Upper lobe of left lung (tissue), 6 donors: ENCODE measurements at regions not wholly inside any gene's neighbourhood (a gene's known extent, or its start where the extent isn't known, plus 50 kb on each side); places are given as distances from the start of the nearest gene placed in this dataset.

Source experiments
- ATAC-seq, 2 donors: fragments of 200-7000 bp; cut with Tn5 transposase; one replicate each; pipeline ENCODE4 v1.9.1; 2022; ENCODE audit warnings: mild to moderate bottlenecking in 2 of 2, moderate library complexity in 2 of 2; ENCODE audit not compliant: low FRiP score in 2 of 2
- DNase-seq, 2 donors: peaks; one replicate each; pipeline ENCODE4 v3.0.0-alpha.2; 2019 to 2020
- H3K27ac ChIP-seq, 4 donors: fragments of 200-600 bp; sonication (generic); one replicate each; pipeline ENCODE4 v1.5.1; 2016 to 2019
- H3K27me3 ChIP-seq, 4 donors: fragments of 200-600 bp; sonication (generic); one replicate each; pipeline ENCODE4 v1.5.1; 2017 to 2019
- H3K36me3 ChIP-seq, 4 donors: fragments of 200-600 bp; sonication (generic); one replicate each; pipeline ENCODE4 v1.5.1; 2016 to 2019
- H3K4me1 ChIP-seq, 4 donors: fragments of 200-600 bp; sonication (generic); one replicate each; pipeline ENCODE4 v1.5.1; 2018 to 2019
- H3K4me3 ChIP-seq, 4 donors: fragments of 200-600 bp; sonication (generic); one replicate each; pipeline ENCODE4 v1.5.1; 2017 to 2019; ENCODE audit warnings: mild to moderate bottlenecking in 2 of 4, moderate library complexity in 1 of 4
- H3K9me3 ChIP-seq, 4 donors: fragments of 200-600 bp; sonication (generic); one replicate each; pipeline ENCODE4 v1.5.1; 2018 to 2019
- EP300 ChIP-seq, 4 donors: sonication (generic); formaldehyde crosslinking; IDR thresholded peaks; one replicate each; pipeline ENCODE4 v1.5.1; 2017; ENCODE audit warnings: antibody characterized with exemption in 4 of 4, control low read depth in 2 of 4
- POLR2A ChIP-seq, 4 donors: fragments of 450-650 bp; IDR thresholded peaks; one replicate each; pipeline ENCODE4 v1.5.1; 2016 to 2017; ENCODE audit warnings: antibody characterized with exemption in 4 of 4, mild to moderate bottlenecking in 2 of 4
- POLR2AphosphoS5 ChIP-seq, 2 donors: sonication (generic); formaldehyde crosslinking; IDR thresholded peaks; one replicate each; pipeline ENCODE4 v1.5.1; 2017; ENCODE audit warnings: antibody characterized with exemption in 2 of 2
- WGBS, 2 donors: methylation state at CpG; one replicate each; pipeline ENCODE4 v1.1.5; 2017 to 2018; 5-methylcytosine and 5-hydroxymethylcytosine counted together
- TF ChIP-seq, protein P1 (sequence below), 6 experiments: fragments of 450-650 bp in 4 of 6; fragments of 200-600 bp in 2 of 6; sonication (generic) in 2 of 6; IDR thresholded peaks; one replicate each; pipeline ENCODE4 v1.5.1; 2016 to 2019; ENCODE audit warnings: antibody characterized with exemption in 6 of 6
- donor health status: DM: no; HTN: no; CAD: no; lungs with moderate emphysema.
- donor health status: DM: no; HTN: yes; CAD: no; lungs with severe emphysema.

GRCh38 chr12:4011597-4011996, 138.4 kb upstream of the PARP11 start:
- DNase-seq (peak in 1 of 2 donors; percentile 85), ATAC-seq (peak; percentile 59 to 93)
- WGBS, 2 donors = 55 to 62% methylated on average over 5 of the region's 5 CpGs
- no peaks in the 10 kb centered on the region for H3K36me3 ChIP-seq
- H3K27me3 ChIP-seq = no peaks in the 10 kb centered on the region
- H3K4me1 ChIP-seq = peaks cover 0 to 21% (median 10%) of the 10 kb centered on the region in 4 donors
- no peak overlapping the region for H3K4me3 ChIP-seq
- peak in 1 of 2 donors; percentile 65 for TF ChIP-seq POLR2AphosphoS5 (IDR thresholded peaks at IDR 0.05)
- TF ChIP-seq EP300 (IDR thresholded peaks at IDR 0.05) = peak in 2 of 4 donors; percentile 62 to 94
- TF ChIP-seq, protein P1, sequence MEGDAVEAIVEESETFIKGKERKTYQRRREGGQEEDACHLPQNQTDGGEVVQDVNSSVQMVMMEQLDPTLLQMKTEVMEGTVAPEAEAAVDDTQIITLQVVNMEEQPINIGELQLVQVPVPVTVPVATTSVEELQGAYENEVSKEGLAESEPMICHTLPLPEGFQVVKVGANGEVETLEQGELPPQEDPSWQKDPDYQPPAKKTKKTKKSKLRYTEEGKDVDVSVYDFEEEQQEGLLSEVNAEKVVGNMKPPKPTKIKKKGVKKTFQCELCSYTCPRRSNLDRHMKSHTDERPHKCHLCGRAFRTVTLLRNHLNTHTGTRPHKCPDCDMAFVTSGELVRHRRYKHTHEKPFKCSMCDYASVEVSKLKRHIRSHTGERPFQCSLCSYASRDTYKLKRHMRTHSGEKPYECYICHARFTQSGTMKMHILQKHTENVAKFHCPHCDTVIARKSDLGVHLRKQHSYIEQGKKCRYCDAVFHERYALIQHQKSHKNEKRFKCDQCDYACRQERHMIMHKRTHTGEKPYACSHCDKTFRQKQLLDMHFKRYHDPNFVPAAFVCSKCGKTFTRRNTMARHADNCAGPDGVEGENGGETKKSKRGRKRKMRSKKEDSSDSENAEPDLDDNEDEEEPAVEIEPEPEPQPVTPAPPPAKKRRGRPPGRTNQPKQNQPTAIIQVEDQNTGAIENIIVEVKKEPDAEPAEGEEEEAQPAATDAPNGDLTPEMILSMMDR (IDR thresholded peaks at IDR 0.05) = no peak
- peak in 2 of 4 donors; percentile 35 for TF ChIP-seq POLR2A (IDR thresholded peaks at IDR 0.05)
- H3K9me3 ChIP-seq = no peaks in the 10 kb centered on the region
- H3K27ac ChIP-seq = peak overlapping the region; percentile 49 to 82 (median 70)

DNA sequence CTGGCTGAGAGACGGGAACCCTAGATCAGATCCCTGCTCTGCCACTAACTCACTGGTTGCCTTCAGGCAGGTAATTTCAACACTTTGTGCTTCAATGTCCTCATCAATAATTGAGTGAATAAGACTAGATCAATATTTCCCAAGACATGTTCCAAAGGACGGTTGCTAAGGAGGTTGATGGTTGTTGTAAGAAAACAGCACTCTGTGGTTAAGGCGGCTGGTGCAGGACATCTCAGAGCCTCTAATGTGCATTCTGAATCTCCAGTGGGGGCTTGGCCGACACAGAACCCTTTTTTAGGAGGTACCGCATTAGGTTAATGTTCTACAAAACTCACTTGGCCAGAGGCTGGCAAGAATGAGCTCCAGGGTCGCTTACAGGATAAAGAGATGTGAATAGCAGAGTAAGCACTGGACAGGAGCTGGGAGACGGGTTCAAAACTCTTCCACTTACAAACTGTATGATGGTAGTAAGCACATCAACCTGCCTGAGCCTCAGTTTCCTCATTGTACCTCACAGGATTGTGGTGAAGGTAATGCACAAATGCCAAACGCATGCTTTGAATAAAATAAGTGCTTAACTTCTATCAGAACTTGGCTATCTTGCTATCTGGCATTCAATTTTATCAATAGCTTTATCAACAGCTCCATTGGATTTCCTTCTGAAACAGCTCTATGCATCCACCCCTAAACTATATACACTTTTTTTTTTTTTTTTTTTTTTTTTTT, 136.9 kb upstream of the PARP11 start:
- DNase-seq = no peak
- TF ChIP-seq EP300 (IDR thresholded peaks at IDR 0.05) (no peak), POLR2A (IDR thresholded peaks at IDR 0.05) (no peak), POLR2AphosphoS5 (IDR thresholded peaks at IDR 0.05) (no peak)
- TF ChIP-seq, protein P1 (IDR thresholded peaks at IDR 0.05) = no peak
- Histone ChIP-seq H3K27me3 (no peaks in the 10 kb centered on the region), H3K9me3 (no peaks in the 10 kb centered on the region), H3K36me3 (no peaks in the 10 kb centered on the region), H3K27ac (peak overlapping the region in 1 of 4 donors; percentile 82), H3K4me3 (no peak overlapping the region), H3K4me1 (peaks cover 0 to 16% (median 8%) of the 10 kb centered on the region in 4 donors)
- ATAC-seq = no peak
- WGBS, 2 donors = 84 to 87% methylated on average over 8 of the region's 8 CpGs

- Histone ChIP-seq H3K27me3 (no peaks in the 10 kb centered on the region), H3K36me3 (no peaks in the 10 kb centered on the region), H3K27ac (no peak overlapping the region), H3K4me1 (no peaks in the 10 kb centered on the region), H3K4me3 (no peak overlapping the region), H3K9me3 (no peaks in the 10 kb centered on the region)
- DNase-seq (no peak), ATAC-seq (no peak)
- TF ChIP-seq EP300 (IDR thresholded peaks at IDR 0.05) (no peak), POLR2AphosphoS5 (IDR thresholded peaks at IDR 0.05) (no peak), POLR2A (IDR thresholded peaks at IDR 0.05) (no peak)
- TF ChIP-seq, protein P1 (IDR thresholded peaks at IDR 0.05) = no peak
- 73 to 81% methylated on average over 4 of the region's 4 CpGs for WGBS, 2 donors
These were observed 133.5 kb upstream of the PARP11 start for GRCh38 chr12:4006743-4007142.

DNA sequence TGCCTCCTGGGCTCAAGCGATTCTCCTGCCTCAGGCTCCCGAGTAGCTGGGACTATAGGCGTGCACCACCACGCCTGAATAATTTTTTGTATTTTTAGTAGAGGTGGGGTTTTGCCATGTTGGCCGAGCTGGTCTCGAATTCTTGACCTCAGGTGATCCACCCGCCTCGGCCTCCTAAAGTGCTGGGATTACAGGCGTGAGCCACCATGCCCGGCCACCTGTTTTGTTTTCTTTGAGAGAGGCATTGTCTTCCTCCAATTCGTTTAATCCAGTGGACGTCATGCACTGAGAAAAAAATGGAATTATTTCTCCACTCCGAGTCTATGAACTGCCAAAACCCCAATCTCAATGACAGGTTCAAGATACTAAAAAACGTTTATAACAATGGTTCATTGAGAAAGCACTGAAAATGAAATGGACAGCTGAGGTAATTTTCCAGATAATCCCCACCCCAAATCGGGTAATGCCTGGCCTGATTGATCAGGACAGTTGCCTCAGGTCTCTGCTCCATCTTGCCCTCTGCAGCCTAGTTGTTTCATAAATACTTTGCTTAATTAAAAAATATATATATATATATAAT, 132.7 kb upstream of the PARP11 start:
- 92 to 94% methylated on average over 15 of the region's 15 CpGs for WGBS, 2 donors
- Histone ChIP-seq H3K27ac (no peak overlapping the region), H3K4me3 (no peak overlapping the region), H3K27me3 (no peaks in the 10 kb centered on the region), H3K36me3 (no peaks in the 10 kb centered on the region), H3K4me1 (no peaks in the 10 kb centered on the region), H3K9me3 (no peaks in the 10 kb centered on the region)
- no peak for DNase-seq
- TF ChIP-seq EP300 (IDR thresholded peaks at IDR 0.05) (no peak), POLR2AphosphoS5 (IDR thresholded peaks at IDR 0.05) (no peak)
- no peak for ATAC-seq

DNA sequence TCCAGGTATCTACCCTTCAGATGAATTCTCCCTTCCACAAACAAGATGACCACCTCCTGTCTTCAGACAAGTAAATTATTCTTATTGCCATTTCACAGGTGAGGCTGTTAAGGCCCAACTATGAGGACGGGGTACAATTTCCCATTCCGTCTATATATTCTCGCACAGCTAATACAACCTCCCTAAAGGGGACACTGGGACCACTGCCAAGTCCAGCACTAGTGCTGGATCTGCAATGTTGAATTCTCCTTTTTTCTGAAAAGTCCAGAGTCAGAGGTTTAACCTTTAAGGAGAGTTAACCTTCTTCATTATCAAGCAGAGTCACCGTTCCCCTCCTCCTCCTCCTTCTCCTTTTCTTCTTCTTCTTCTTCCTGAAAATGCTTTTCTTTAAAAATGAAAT, 130.4 kb upstream of the PARP11 start:
- Histone ChIP-seq H3K9me3 (no peaks in the 10 kb centered on the region), H3K27ac (no peak overlapping the region), H3K4me3 (no peak overlapping the region), H3K4me1 (peaks cover 0 to 7% (median 4%) of the 10 kb centered on the region in 4 donors), H3K36me3 (no peaks in the 10 kb centered on the region), H3K27me3 (no peaks in the 10 kb centered on the region)
- DNase-seq = no peak
- ATAC-seq = no peak
- 91 to 95% methylated on average over 4 of the region's 4 CpGs for WGBS, 2 donors
- no peak for TF ChIP-seq POLR2A (IDR thresholded peaks at IDR 0.05)
